Activated effector memory CD4-positive, alpha-beta T cell treated with anti-CD3 and anti-CD28 coated beads, Interleukin-2, amount 50 U/mL, for 16 hours (primary cell): ENCODE measurements at regions not wholly inside any gene's neighbourhood (a gene's known extent, or its start where the extent isn't known, plus 50 kb on each side); places are given as distances from the start of the nearest gene placed in this dataset.

Source experiments
- DNase-seq: peaks from one replicate; pipeline ENCODE4 v3.0.0-alpha.2; 2020

DNA sequence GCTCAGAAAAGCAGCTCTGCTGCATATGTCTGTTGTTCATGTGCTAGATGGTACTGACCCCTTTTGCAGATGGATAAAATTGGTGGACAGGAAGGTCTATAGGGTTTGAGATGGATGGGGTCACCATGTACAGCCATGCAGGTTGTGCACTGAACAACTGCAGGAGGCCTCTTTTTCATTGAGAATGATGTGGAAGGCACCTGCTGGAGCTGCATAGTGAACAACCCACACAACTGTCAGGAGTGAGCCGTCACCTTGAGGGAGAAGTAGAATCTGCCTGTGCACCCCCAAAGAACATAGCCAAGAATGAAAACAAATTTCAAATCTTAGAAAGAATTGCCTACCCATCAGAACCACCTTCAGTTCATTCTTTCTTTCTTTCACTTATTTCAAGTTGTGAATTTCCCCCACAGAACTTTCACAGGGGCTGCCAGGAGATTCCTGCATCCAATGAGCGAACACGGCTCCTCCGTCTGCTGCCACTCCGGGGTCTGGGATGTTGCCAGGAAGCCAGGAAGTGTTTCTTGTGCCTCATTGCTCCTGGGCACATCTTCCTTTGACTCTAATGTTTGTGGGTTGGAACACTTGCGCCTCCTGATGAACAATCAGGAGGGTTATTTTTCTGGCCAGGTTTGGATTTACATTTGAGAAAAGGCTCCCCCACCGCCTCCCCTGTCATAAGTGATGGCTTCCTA is 53.7 kb upstream of the DOCK1 start:
- DNase-seq = no peak

DNA sequence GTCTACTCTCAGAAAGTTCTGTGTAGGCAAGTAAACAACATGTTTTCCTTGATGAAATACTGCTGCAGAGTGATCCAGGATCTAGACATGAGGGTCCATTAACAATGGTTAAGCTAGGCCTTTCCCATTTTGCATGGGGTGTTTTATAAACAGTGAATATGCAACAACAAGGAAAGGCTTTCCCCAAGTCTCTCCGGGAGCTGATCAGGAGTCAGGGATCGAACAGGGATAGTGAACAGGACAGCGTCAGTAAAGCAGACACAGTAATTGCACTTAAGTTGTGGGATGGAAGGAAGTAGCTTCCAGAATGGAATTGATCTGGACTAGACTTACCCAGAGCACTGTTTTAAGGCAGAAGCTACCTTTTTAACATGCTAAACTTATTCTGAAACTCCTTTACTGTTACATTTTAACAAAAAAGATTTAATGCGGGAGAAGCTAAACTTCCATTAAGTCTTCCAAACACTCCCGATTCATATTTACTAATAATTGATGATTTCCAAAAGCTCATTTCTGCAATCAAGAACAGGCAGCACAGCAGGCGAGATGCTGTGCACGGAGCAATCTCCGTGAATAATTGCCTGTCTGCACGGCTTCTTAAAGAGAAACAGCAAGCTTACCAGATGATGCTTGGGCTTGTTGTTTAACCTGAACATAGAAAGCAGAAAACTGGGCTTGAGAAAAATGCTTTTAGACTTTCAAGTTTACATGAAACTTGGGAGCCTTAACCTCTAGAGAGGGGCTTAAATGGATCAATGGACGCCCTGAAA is 50.3 kb upstream of the DOCK1 start:
- DNase-seq = no peak
